GM18508 (cell line): ENCODE measurements at regions not wholly inside any gene's neighbourhood (a gene's known extent, or its start where the extent isn't known, plus 50 kb on each side); places are given as distances from the start of the nearest gene placed in this dataset.
"Not testable (repeated sequence)": the region's sequence is repeated elsewhere in the genome, so short reads cannot be mapped to it uniquely, and the experiment has no call there.

ENCODE experiments used
- ATAC-seq: cut with Tn5 transposase; IDR thresholded peaks from one replicate; pipeline ENCODE4 v1.9.1; 2021; ENCODE audit warnings: moderate number of reproducible peaks; ENCODE audit not compliant: insufficient read depth, unreplicated experiment

- ATAC-seq: no peak
Measured at GRCh38 chr3:109648027-109648426, 310.7 kb upstream of the DPPA4 start.

- ATAC-seq: no peak
Measured at GRCh38 chr3:109656225-109656624, 318.9 kb upstream of the DPPA4 start.

GRCh38 chr3:109678600-109678999 lies 341.3 kb upstream of the DPPA4 start:
- no peak for ATAC-seq

GRCh38 chr3:109679664-109680063 lies 342.3 kb upstream of the DPPA4 start:
- no peak for ATAC-seq

- ATAC-seq: no peak
Measured at GRCh38 chr3:109683746-109684145, 346.4 kb upstream of the DPPA4 start.

GRCh38 chr3:109685084-109686079 lies 348.0 kb upstream of the DPPA4 start:
- no peak for ATAC-seq

GRCh38 chr3:109687626-109688025 lies 350.3 kb upstream of the DPPA4 start:
- no peak for ATAC-seq

- no peak for ATAC-seq
Measured at GRCh38 chr3:109696932-109697331, 359.6 kb upstream of the DPPA4 start.

- peak; percentile 99 for ATAC-seq
Measured at GRCh38 chr3:109702252-109702651, 364.9 kb upstream of the DPPA4 start.

- ATAC-seq: no peak
Measured at GRCh38 chr3:109702976-109703375, 365.6 kb upstream of the DPPA4 start.

GRCh38 chr3:109705133-109705532 lies 367.8 kb upstream of the DPPA4 start:
- not testable (repeated sequence) for ATAC-seq

- ATAC-seq: no peak
Measured at GRCh38 chr3:109707617-109708016, 370.3 kb upstream of the DPPA4 start.

GRCh38 chr3:109713288-109713687 lies 375.9 kb upstream of the DPPA4 start:
- no peak for ATAC-seq

- no peak for ATAC-seq
Measured at GRCh38 chr3:109715707-109716106, 378.4 kb upstream of the DPPA4 start.

GRCh38 chr3:109718850-109719249 lies 381.5 kb upstream of the DPPA4 start:
- ATAC-seq: no peak

GRCh38 chr3:109728861-109729494 lies 391.6 kb upstream of the DPPA4 start:
- no peak for ATAC-seq

- ATAC-seq: peak; percentile 93
Measured at GRCh38 chr3:109731639-109732473, 394.5 kb upstream of the DPPA4 start.

- no peak for ATAC-seq
Measured at GRCh38 chr3:109743981-109744380, 406.6 kb upstream of the DPPA4 start.

GRCh38 chr3:109772520-109772919 lies 435.2 kb upstream of the DPPA4 start:
- no peak for ATAC-seq

- no peak for ATAC-seq
Measured at GRCh38 chr3:109774108-109774507, 436.8 kb upstream of the DPPA4 start.

- no peak for ATAC-seq
Measured at GRCh38 chr3:109784285-109784684, 446.9 kb upstream of the DPPA4 start.
